GM23338 (cell line): ENCODE measurements at regions not wholly inside any gene's neighbourhood (a gene's known extent, or its start where the extent isn't known, plus 50 kb on each side); places are given as distances from the start of the nearest gene placed in this dataset.

Experiments
- CREB1 ChIP-seq: fragments of 250-450 bp; sonication (Bioruptor Pico); IDR thresholded peaks from 2 replicates; pipeline ENCODE4 v1.5.0; 2020; ENCODE audit warnings: low read depth, mild to moderate bottlenecking, moderate library complexity
- EZH2 ChIP-seq: fragments of 200-600 bp; sonication (generic); IDR thresholded peaks from one replicate; pipeline ENCODE4 v1.8.0; 2017; ENCODE audit warnings: antibody characterized with exemption, mild to moderate bottlenecking, low read depth; ENCODE audit not compliant: unreplicated experiment
- EZH2phosphoT487 ChIP-seq: fragments of 200-600 bp; sonication (generic); IDR thresholded peaks from one replicate; pipeline ENCODE4 v1.8.1; 2018; ENCODE audit warnings: antibody characterized with exemption; ENCODE audit not compliant: unreplicated experiment
- JUNB ChIP-seq: IDR thresholded peaks from one replicate; pipeline ENCODE4 v1.6.1; 2016; ENCODE audit warnings: antibody characterized with exemption; ENCODE audit not compliant: unreplicated experiment
- NANOG ChIP-seq: IDR thresholded peaks from 2 replicates; pipeline ENCODE4 v1.6.1; 2016; ENCODE audit warnings: antibody characterized with exemption, borderline replicate concordance
- POLR2AphosphoS5 ChIP-seq: IDR thresholded peaks from 2 replicates; pipeline ENCODE4 v1.6.1; 2016; ENCODE audit warnings: antibody characterized with exemption, low read depth
- STAT1 ChIP-seq: IDR thresholded peaks from one replicate; pipeline ENCODE4 v1.6.1; 2016; ENCODE audit warnings: antibody characterized with exemption; ENCODE audit not compliant: unreplicated experiment
- ZNF114 ChIP-seq: fragments of 250-450 bp; sonication (Bioruptor Pico); IDR thresholded peaks from 2 replicates; pipeline ENCODE4 v1.5.0; 2020; ENCODE audit warnings: mild to moderate bottlenecking, moderate library complexity
- TF ChIP-seq, protein P1 (sequence below), 2 experiments: fragments of 200-600 bp in 1 of 2; sonication (generic) in 1 of 2; conservative IDR thresholded peaks; 2 replicates each; pipeline versions ENCODE4 v1.5.1 to v1.6.1; 2016 to 2017; ENCODE audit warnings: antibody characterized with exemption in 2 of 2, low read depth in 2 of 2, mild to moderate bottlenecking in 2 of 2, moderate library complexity in 1 of 2
- TF ChIP-seq, protein P2 (sequence below): IDR thresholded peaks from one replicate; pipeline ENCODE4 v1.6.1; 2018; ENCODE audit warnings: antibody characterized with exemption; ENCODE audit not compliant: unreplicated experiment
- TF ChIP-seq, protein P3 (sequence below): IDR thresholded peaks from 2 replicates; pipeline ENCODE4 v1.6.1; 2016; ENCODE audit warnings: antibody characterized with exemption

DNA sequence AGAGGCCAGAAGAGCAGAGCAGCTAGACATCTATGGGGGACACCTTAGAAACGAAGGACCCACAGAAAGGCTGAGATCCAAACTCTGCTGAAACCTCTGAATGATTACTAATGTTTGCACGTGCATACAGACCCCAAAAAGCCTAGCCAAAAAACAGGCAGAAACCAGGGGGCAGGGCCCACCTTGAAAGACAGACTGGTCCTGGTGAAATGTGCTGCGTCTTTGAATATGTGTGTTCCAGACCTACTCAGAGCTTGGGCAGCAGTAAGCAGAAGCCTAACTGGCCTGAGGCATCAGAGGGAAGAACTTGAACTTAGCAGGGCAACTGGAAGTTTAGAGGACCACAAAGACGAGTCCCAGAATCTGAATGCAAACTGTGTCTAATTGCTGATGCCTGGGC lies 251.8 kb downstream of the TEX36 start:
- TF ChIP-seq CREB1 (CRISPR knock-in tag), result no peak
- TF ChIP-seq, protein P1, sequence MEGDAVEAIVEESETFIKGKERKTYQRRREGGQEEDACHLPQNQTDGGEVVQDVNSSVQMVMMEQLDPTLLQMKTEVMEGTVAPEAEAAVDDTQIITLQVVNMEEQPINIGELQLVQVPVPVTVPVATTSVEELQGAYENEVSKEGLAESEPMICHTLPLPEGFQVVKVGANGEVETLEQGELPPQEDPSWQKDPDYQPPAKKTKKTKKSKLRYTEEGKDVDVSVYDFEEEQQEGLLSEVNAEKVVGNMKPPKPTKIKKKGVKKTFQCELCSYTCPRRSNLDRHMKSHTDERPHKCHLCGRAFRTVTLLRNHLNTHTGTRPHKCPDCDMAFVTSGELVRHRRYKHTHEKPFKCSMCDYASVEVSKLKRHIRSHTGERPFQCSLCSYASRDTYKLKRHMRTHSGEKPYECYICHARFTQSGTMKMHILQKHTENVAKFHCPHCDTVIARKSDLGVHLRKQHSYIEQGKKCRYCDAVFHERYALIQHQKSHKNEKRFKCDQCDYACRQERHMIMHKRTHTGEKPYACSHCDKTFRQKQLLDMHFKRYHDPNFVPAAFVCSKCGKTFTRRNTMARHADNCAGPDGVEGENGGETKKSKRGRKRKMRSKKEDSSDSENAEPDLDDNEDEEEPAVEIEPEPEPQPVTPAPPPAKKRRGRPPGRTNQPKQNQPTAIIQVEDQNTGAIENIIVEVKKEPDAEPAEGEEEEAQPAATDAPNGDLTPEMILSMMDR (conservative IDR thresholded peaks at IDR 0.05; ENCODE audit: low read depth in 2 of 2), result no peak
- no peak for TF ChIP-seq EZH2phosphoT487
- TF ChIP-seq POLR2AphosphoS5, result no peak
- TF ChIP-seq, protein P2, sequence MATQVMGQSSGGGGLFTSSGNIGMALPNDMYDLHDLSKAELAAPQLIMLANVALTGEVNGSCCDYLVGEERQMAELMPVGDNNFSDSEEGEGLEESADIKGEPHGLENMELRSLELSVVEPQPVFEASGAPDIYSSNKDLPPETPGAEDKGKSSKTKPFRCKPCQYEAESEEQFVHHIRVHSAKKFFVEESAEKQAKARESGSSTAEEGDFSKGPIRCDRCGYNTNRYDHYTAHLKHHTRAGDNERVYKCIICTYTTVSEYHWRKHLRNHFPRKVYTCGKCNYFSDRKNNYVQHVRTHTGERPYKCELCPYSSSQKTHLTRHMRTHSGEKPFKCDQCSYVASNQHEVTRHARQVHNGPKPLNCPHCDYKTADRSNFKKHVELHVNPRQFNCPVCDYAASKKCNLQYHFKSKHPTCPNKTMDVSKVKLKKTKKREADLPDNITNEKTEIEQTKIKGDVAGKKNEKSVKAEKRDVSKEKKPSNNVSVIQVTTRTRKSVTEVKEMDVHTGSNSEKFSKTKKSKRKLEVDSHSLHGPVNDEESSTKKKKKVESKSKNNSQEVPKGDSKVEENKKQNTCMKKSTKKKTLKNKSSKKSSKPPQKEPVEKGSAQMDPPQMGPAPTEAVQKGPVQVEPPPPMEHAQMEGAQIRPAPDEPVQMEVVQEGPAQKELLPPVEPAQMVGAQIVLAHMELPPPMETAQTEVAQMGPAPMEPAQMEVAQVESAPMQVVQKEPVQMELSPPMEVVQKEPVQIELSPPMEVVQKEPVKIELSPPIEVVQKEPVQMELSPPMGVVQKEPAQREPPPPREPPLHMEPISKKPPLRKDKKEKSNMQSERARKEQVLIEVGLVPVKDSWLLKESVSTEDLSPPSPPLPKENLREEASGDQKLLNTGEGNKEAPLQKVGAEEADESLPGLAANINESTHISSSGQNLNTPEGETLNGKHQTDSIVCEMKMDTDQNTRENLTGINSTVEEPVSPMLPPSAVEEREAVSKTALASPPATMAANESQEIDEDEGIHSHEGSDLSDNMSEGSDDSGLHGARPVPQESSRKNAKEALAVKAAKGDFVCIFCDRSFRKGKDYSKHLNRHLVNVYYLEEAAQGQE, result no peak
- no peak for TF ChIP-seq STAT1
- TF ChIP-seq EZH2, result no peak
- no peak for TF ChIP-seq NANOG
- TF ChIP-seq JUNB, result no peak
- no peak for TF ChIP-seq ZNF114
- TF ChIP-seq, protein P3, sequence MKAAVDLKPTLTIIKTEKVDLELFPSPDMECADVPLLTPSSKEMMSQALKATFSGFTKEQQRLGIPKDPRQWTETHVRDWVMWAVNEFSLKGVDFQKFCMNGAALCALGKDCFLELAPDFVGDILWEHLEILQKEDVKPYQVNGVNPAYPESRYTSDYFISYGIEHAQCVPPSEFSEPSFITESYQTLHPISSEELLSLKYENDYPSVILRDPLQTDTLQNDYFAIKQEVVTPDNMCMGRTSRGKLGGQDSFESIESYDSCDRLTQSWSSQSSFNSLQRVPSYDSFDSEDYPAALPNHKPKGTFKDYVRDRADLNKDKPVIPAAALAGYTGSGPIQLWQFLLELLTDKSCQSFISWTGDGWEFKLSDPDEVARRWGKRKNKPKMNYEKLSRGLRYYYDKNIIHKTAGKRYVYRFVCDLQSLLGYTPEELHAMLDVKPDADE, result no peak
